Fibroblast of mammary gland (primary cell): ENCODE measurements at regions not wholly inside any gene's neighbourhood (a gene's known extent, or its start where the extent isn't known, plus 50 kb on each side); places are given as distances from the start of the nearest gene placed in this dataset.
"Not testable (repeated sequence)": the region's sequence is repeated elsewhere in the genome, so short reads cannot be mapped to it uniquely, and the experiment has no call there.

ENCODE experiments used
- DNase-seq: peaks from one replicate; pipeline ENCODE4 v3.0.0-alpha.2; 2010; ENCODE audit warnings: low read depth
- H3K4me3 ChIP-seq: 2 replicates; pipeline ENCODE4 v1.5.1; 2011; ENCODE audit warnings: low read depth, mild to moderate bottlenecking, low read length, moderate library complexity; ENCODE audit not compliant: control insufficient read depth

GRCh38 chr2:87603418-87604278 lies 144.2 kb upstream of the PLGLB2 start:
- H3K4me3 ChIP-seq = not testable (repeated sequence)
- DNase-seq = peak; percentile 27

DNA sequence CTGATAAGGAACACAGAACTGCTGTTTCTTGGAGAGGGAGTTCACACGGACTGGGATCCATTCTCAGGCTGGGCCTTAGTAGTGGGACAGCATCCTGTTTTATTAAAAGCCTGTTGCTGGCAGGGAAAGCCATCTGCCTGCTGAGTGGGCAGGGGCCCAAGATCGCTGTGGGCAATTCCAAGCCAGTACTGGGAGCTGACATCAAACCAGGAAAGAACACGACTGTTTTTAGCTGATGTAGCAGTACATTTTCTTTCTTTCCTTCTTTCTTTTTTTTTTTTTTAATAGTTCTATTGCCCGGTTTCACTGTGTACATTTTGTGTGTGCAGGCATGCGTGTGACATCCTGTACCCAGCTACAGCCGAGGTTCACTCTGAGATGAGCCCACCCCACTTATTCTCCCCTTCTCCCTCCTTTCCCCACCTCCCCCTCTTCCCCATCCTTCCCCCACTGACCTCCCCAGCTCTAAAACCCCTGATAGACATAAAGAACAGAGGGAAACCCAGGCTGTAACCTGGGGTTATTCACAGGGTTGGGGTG lies 143.5 kb upstream of the PLGLB2 start:
- peak; percentile 21 for DNase-seq
- not testable (repeated sequence) for H3K4me3 ChIP-seq

GRCh38 chr2:87604980-87605379 lies 142.9 kb upstream of the PLGLB2 start:
- peak; percentile 32 for DNase-seq

GRCh38 chr2:87608377-87609166 lies 139.3 kb upstream of the PLGLB2 start:
- H3K4me3 ChIP-seq, DNase-seq: not testable (repeated sequence)

More at GRCh38 chr2:87604980-87605379, 142.9 kb upstream of the PLGLB2 start:
- H3K4me3 ChIP-seq = not testable (repeated sequence)

DNA sequence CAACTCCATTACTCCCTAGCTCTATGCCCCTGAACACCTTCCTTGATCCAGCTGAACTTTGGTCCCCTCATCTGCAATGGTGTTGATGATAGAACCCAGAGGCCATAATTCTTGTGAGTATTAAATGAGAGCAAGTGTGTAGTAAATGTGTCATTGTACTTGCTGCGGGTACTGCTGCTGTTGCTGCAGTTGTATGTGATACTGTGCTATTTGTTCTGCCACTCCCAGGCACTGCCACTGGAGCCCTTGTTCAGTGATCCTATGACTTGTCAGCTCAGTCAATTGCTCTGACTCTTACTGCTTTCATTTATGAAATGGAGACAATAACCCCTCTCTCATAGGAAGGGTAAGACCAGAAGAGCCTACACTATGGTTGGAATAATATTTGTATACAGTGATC lies 136.9 kb upstream of the PLGLB2 start:
- not testable (repeated sequence) for H3K4me3 ChIP-seq, DNase-seq

GRCh38 chr2:87611416-87611815 lies 136.5 kb upstream of the PLGLB2 start:
- not testable (repeated sequence) for DNase-seq

GRCh38 chr2:87611956-87612355 lies 135.9 kb upstream of the PLGLB2 start:
- DNase-seq, H3K4me3 ChIP-seq: not testable (repeated sequence)

More at GRCh38 chr2:87611416-87611815, 136.5 kb upstream of the PLGLB2 start:
- H3K4me3 ChIP-seq = not testable (repeated sequence)

DNA sequence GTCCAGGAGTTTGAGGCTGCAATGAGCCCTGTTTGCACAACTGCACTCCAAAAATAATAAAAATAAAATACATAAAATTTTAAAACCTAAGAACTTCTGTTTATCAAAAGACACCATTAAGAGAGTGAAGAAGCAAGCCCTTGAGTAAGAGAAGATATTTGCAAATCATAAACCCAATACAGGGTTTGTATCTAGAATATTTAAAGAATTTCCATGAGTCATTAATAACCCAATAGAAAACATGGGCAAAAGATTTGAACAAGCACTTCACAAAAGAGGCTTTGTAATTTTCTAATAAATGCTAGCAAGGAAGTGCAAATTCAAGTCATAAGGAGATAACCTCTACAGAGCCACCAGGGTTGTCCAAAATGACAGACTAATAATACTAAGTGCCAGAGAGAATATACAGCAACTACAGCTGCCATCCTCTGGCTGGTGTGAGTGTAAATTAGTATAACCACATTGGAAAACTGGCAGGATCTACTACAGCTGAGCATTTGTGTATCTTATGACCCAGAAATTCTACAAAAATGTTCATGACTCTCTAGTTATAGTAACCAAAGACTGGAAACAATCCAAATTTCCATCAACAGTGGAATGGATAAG lies 133.0 kb upstream of the PLGLB2 start:
- DNase-seq, H3K4me3 ChIP-seq: not testable (repeated sequence)

DNA sequence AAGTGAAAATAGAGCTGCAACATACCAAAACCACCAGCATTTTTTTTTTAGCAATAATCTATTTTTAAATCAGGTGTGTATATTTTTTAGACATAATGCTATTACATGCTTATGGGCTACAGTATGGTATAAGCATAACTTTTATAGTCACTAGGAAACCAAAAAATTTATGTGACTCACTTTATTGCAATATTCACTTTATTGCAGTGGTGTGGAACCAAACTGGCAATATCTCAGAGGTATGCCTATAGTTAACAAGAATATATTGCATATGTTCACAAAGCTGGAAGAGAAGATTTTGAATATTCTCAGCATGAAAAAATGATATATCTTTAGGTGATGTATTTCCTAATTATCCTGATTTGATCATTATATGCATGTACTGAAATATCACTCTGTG lies 128.8 kb upstream of the PLGLB2 start:
- H3K4me3 ChIP-seq, DNase-seq: not testable (repeated sequence)

GRCh38 chr2:87621139-87621538 lies 126.7 kb upstream of the PLGLB2 start:
- DNase-seq, H3K4me3 ChIP-seq: not testable (repeated sequence)

DNA sequence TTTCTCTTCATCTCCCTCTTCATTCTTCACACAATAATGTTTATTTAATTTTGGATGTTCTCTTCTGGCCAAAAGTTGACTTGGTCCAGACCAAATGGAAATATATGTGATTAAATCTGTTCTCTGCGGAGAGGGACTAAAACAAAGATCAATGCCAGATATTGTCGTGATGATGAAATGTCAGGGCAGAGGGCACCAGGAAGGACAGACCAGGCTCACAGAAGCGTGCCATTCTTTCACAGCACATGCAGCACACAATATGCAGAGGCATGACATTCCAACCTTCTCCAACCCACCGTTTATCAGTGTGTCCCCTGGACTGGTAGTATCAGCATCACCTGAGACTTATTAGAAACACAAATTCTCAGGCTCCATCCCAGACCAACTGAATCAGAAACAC lies 125.2 kb upstream of the PLGLB2 start:
- H3K4me3 ChIP-seq, DNase-seq: not testable (repeated sequence)

DNA sequence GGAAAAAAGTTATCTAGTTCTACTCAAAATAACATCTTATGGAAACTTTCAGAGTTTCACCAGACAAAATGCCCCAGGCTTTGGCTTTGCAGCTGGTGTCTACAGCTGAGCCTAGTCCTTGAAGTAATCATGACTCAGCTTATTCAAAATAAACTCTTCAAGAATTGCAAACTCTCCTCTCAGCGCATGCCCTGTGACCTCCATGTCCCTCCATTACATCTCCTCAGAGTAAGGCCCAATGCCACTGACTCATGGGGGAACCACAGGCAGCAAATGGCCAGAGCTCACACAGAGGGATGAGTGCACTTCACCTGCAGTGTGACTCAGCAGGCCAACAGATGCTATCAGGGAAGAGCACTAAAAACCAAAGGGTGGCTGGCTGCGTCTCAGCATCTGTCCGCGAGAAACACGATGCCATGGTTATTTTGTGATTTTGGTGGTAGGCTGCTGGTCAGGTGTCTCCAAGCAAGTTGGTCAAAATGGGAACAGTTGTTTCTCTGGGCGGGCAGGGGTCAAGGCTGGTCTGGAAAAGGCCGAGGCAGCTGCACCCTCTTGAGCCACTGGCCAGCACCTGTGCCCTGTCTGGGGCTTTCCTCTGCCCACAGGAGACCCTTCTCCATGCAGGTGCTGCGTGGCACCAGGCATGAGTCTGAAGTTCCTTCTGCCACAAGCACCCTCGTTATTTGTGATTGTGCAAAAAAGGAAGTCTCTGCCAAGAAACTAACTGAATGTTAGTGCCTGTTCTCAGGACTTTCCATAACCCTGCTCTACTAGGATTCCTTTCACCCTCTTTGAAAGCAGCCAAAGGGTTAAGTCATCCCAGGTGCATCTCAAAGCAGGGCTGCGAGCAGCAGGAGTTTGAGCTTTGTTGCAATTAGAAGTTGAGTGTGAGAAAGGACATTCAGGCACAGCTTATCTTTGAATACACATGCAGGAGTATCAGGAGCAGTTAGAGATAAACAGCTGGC lies 118.1 kb upstream of the PLGLB2 start:
- not testable (repeated sequence) for H3K4me3 ChIP-seq
- DNase-seq = peak; percentile 93

- not testable (repeated sequence) for DNase-seq, H3K4me3 ChIP-seq
These were observed 117.0 kb upstream of the PLGLB2 start for GRCh38 chr2:87630892-87631291.

- H3K4me3 ChIP-seq, DNase-seq: not testable (repeated sequence)
These were observed 116.5 kb upstream of the PLGLB2 start for GRCh38 chr2:87631402-87631801.

DNA sequence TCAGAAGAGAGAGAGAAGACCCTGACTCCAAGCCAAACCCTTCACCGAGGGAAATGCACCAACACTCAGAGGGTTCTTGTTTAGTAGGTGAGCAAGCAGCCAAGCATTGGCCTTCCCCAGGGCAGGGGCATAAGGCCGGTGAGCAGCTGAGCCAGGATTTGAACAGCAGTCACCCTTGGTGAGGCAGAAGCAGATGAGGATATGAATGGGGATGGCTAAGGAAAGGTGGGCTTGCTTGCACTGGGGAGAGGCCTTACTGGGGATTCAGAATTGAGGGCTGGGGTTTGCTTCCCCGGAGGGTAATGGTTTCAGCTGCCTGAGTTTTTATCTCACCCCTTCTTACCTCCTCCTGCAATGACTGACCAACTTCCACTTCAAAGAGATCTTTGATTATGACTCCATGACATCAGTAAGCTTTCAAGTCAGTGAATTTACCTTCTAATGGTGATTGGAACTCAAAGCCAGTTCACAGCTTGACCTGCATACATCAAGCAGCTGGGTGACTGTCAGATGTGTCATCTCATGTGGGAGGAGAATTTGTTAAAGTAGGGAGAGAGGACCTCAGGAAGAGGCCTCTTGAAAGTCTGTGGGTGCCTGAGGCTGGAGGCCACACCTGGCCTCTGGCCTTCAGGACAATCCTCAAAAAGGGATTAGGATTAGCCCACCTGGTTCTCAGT lies 114.5 kb upstream of the PLGLB2 start:
- H3K4me3 ChIP-seq, DNase-seq: not testable (repeated sequence)

DNA sequence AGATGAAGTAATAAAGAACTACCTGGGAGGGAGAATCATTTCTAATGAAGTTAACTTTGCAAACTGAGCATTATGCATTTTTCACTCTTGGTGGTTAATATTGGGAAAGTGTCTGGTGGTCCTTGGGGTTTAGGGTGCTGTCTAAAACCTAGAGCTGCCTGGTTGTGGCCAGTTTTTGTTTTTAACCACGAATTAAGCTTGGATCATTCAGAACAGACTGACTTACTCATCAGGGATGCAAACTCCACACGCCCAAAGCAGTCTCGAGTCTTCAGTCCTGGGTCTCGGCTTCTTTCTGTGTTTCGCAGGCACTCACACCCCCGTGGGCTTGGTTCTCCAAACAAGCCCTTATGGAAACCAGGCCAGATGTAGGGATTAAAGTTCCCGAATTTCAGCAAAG lies 113.8 kb upstream of the PLGLB2 start:
- not testable (repeated sequence) for DNase-seq, H3K4me3 ChIP-seq

GRCh38 chr2:87634971-87635650 lies 112.8 kb upstream of the PLGLB2 start:
- H3K4me3 ChIP-seq, DNase-seq: not testable (repeated sequence)
